HCT116 (cell line): ENCODE measurements at regions not wholly inside any gene's neighbourhood (a gene's known extent, or its start where the extent isn't known, plus 50 kb on each side); places are given as distances from the start of the nearest gene placed in this dataset.

ENCODE experiments used
- CTCF ChIP-seq, 3 experiments: fragments of 200-600 bp in 1 of 3; sonication (generic) in 1 of 3; IDR thresholded peaks in 2 of 3; conservative IDR thresholded peaks in 1 of 3; 2 replicates each; pipeline ENCODE4 v1.5.1; 2012 to 2017; ENCODE audit warnings: low read depth in 2 of 3, low read length in 2 of 3, antibody characterized with exemption in 1 of 3, borderline replicate concordance in 1 of 3, control low read depth in 1 of 3, mild to moderate bottlenecking in 1 of 3, mixed read lengths in 1 of 3, mixed run types in 1 of 3, moderate library complexity in 1 of 3; ENCODE audit not compliant: insufficient read depth in 1 of 3
- EZH2phosphoT487 ChIP-seq: fragments of 200-600 bp; IDR thresholded peaks from 2 replicates; pipeline ENCODE4 v1.6.1; 2018; ENCODE audit warnings: antibody characterized with exemption, borderline replicate concordance
- MAX ChIP-seq: IDR thresholded peaks from 2 replicates; pipeline ENCODE4 v1.6.1; 2012
- POLR2A ChIP-seq: IDR thresholded peaks from 2 replicates; pipeline ENCODE4 v1.7.0; 2011; ENCODE audit warnings: borderline replicate concordance; ENCODE audit not compliant: insufficient read depth, insufficient read length; ENCODE audit errors: extremely low read depth
- POLR2AphosphoS5 ChIP-seq: IDR thresholded peaks from 2 replicates; pipeline ENCODE4 v1.6.1; 2011; ENCODE audit warnings: mild to moderate bottlenecking, low read depth, low read length, moderate library complexity
- REST ChIP-seq: IDR thresholded peaks from 2 replicates; pipeline ENCODE4 v1.6.1; 2012; ENCODE audit warnings: low read depth
- ZNF274 ChIP-seq: fragments of 200-500 bp; sonication (Bioruptor generic); IDR thresholded peaks from 2 replicates; pipeline ENCODE4 v1.6.1; 2014; ENCODE audit warnings: mild to moderate bottlenecking, low read depth, low read length, inconsistent platforms

GRCh38 chr12:107484230-107484629 is 201.4 kb upstream of the PWP1 start:
- no peak for TF ChIP-seq ZNF274
- no peak for TF ChIP-seq CTCF (IDR thresholded peaks at IDR 0.05 in 2 of 3, conservative IDR thresholded peaks at IDR 0.05 in 1 of 3; ENCODE audit: borderline replicate concordance in 1 of 3, insufficient read depth in 1 of 3, low read depth in 2 of 3, low read length in 2 of 3)
- no peak for TF ChIP-seq REST
- TF ChIP-seq POLR2A, result no peak
- TF ChIP-seq EZH2phosphoT487, result no peak
- no peak for TF ChIP-seq MAX
- TF ChIP-seq POLR2AphosphoS5, result no peak
